Trophoblast cell (in vitro differentiated cells and primary cell): ENCODE measurements at regions not wholly inside any gene's neighbourhood (a gene's known extent, or its start where the extent isn't known, plus 50 kb on each side); places are given as distances from the start of the nearest gene placed in this dataset.
"Not testable (repeated sequence)": the region's sequence is repeated elsewhere in the genome, so short reads cannot be mapped to it uniquely, and the experiment has no call there.

ENCODE experiments used
- DNase-seq, 2 donors: peaks; one replicate each; pipeline ENCODE4 v3.0.0-alpha.2; 2016
- H2AFZ ChIP-seq: 2 replicates; pipeline ENCODE4 v1.6.1; 2013; ENCODE audit warnings: low read length, moderate library complexity, mild to moderate bottlenecking; ENCODE audit not compliant: insufficient read depth, poor library complexity
- H2AK5ac ChIP-seq: 2 replicates; pipeline ENCODE4 v1.6.1; 2013; ENCODE audit warnings: mild to moderate bottlenecking, low read length
- H2BK120ac ChIP-seq: 2 replicates; pipeline ENCODE4 v1.6.1; 2013; ENCODE audit warnings: low read length, mild to moderate bottlenecking, moderate library complexity; ENCODE audit not compliant: insufficient read depth, poor library complexity
- H2BK12ac ChIP-seq: 2 replicates; pipeline ENCODE4 v1.6.1; 2013; ENCODE audit warnings: mild to moderate bottlenecking, low read length, moderate library complexity
- H2BK5ac ChIP-seq: 2 replicates; pipeline ENCODE4 v1.6.1; 2013; ENCODE audit warnings: low read length, low read depth, moderate library complexity, mild to moderate bottlenecking; ENCODE audit not compliant: poor library complexity
- H3K14ac ChIP-seq: 2 replicates; pipeline ENCODE4 v1.6.1; 2013; ENCODE audit warnings: mild to moderate bottlenecking, low read length
- H3K18ac ChIP-seq: 2 replicates; pipeline ENCODE4 v1.6.1; 2013; ENCODE audit warnings: mild to moderate bottlenecking, low read length
- H3K23ac ChIP-seq: 2 replicates; pipeline ENCODE4 v1.6.1; 2013; ENCODE audit warnings: low read length
- H3K27ac ChIP-seq: 2 replicates; pipeline ENCODE4 v1.5.1; 2013; ENCODE audit warnings: low read depth, mild to moderate bottlenecking, inconsistent platforms, low read length, moderate library complexity
- H3K27me3 ChIP-seq: 2 replicates; pipeline ENCODE4 v1.6.1; 2013; ENCODE audit warnings: inconsistent platforms, mild to moderate bottlenecking, low read length, moderate library complexity; ENCODE audit not compliant: insufficient read depth
- H3K36me3 ChIP-seq, 2 experiments: 1 replicate in 1 of 2; 2 replicates in 1 of 2; pipeline ENCODE4 v1.6.1; 2013; ENCODE audit warnings: low read length in 2 of 2, mild to moderate bottlenecking in 2 of 2, moderate library complexity in 1 of 2; ENCODE audit not compliant: insufficient read depth in 2 of 2, control insufficient read depth in 1 of 2
- H3K4ac ChIP-seq: 2 replicates; pipeline ENCODE4 v1.6.1; 2013; ENCODE audit warnings: low read depth, mild to moderate bottlenecking, low read length, moderate library complexity
- H3K4me1 ChIP-seq, 2 experiments: 1 replicate in 1 of 2; 2 replicates in 1 of 2; pipeline ENCODE4 v1.6.1; 2013; ENCODE audit warnings: low read length in 2 of 2, mild to moderate bottlenecking in 2 of 2, moderate library complexity in 1 of 2; ENCODE audit not compliant: insufficient read depth in 2 of 2, control insufficient read depth in 1 of 2
- H3K4me2 ChIP-seq: 2 replicates; pipeline ENCODE4 v1.6.1; 2013; ENCODE audit warnings: inconsistent platforms, mild to moderate bottlenecking, low read length, moderate library complexity
- H3K4me3 ChIP-seq: 2 replicates; pipeline ENCODE4 v1.5.1; 2013; ENCODE audit warnings: mild to moderate bottlenecking, low read depth, low read length, inconsistent platforms
- H3K79me1 ChIP-seq: one replicate; pipeline ENCODE4 v1.6.1; 2013; ENCODE audit warnings: low read length
- H3K79me2 ChIP-seq: 2 replicates; pipeline ENCODE4 v1.6.1; 2013; ENCODE audit warnings: low read length, mild to moderate bottlenecking; ENCODE audit not compliant: control insufficient read depth, insufficient read depth, poor library complexity
- H3K9ac ChIP-seq: 2 replicates; pipeline ENCODE4 v1.6.1; 2013; ENCODE audit warnings: mild to moderate bottlenecking, low read length
- H3K9me3 ChIP-seq: 2 replicates; pipeline ENCODE4 v1.6.1; 2013; ENCODE audit warnings: low read depth, mild to moderate bottlenecking, control low read depth, inconsistent platforms, low read length; ENCODE audit not compliant: insufficient read depth
- H4K12ac ChIP-seq: 2 replicates; pipeline ENCODE4 v1.6.1; 2013; ENCODE audit warnings: low read depth, mild to moderate bottlenecking, low read length, moderate library complexity
- H4K8ac ChIP-seq: 2 replicates; pipeline ENCODE4 v1.6.1; 2013; ENCODE audit warnings: low read depth, mild to moderate bottlenecking, low read length, moderate library complexity
- H4K91ac ChIP-seq: one replicate; pipeline ENCODE4 v1.6.1; 2013; ENCODE audit warnings: low read depth, mild to moderate bottlenecking, low read length, moderate library complexity
- WGBS: extraction: QIAGEN DNeasy Blood & Tissue Kit; methylation state at CpG from one replicate; pipeline ENCODE4 v1.1.7; 2013; ENCODE audit warnings: missing lambda C conversion rate; ENCODE audit not compliant: insufficient read length, insufficient coverage; ENCODE audit errors: extremely low coverage; 5-methylcytosine and 5-hydroxymethylcytosine counted together

DNA sequence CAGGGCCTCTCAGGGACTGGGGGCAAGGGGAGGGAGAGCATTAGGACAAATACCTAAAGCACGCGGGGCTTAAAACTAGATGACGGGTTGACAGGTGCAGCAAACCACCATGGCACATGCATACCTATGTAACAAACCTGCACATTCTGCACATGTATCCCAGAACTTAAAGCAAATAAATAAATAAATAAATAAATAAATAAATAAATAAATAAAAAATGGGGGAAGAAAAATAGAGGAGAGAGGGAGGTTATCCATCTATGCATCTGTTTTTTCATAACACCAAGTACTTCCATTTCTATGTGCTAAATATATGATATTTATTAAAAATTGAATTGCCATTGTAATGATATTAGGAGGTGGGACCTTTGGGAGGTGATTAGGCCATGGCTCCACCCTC lies 539.5 kb downstream of the TRIML1 start:
- H3K4ac ChIP-seq, H3K36me3 ChIP-seq, H4K12ac ChIP-seq, H4K91ac ChIP-seq, H3K4me1 ChIP-seq, H2AFZ ChIP-seq, H3K23ac ChIP-seq, H3K14ac ChIP-seq, H2BK12ac ChIP-seq, H2BK5ac ChIP-seq, H3K4me3 ChIP-seq, H3K4me2 ChIP-seq, DNase-seq, H3K18ac ChIP-seq, H3K79me2 ChIP-seq, H3K27ac ChIP-seq, H4K8ac ChIP-seq, H2BK120ac ChIP-seq, H3K79me1 ChIP-seq, H3K9ac ChIP-seq, H3K27me3 ChIP-seq, H2AK5ac ChIP-seq, H3K9me3 ChIP-seq: not testable (repeated sequence)
- WGBS = no CpG with 5 or more reads among the region's 3 CpGs

DNA sequence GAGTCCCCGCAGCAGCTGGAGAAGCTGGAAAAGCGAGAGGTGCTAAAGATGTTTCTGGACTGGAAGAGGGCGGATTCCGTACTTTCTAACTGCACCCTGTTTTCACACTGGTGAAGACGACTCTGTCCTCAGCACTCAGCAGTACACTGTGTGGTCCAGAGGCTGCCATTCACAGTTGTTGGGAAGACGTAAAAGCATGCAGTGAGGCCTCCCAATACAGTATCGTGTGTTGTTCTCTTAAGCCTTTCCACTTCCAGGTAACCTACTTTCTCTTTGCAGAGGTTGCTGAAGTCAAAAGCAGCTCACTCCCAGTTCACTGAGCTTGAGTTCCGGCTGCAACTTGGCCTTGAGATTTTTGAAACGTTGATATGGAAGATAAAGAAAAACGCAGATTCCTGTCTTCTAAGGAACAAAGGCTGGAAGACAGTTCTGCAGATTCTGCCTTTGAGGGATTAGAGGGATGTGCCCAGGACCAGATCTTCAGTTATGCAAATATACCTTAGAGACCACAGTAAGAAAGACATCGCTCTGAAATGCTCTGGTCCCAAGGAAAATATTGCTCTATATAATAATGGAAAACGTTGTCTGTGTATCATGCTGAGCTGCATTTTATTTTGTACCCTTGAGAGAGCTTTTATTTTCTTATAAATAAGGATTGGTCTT lies 540.9 kb downstream of the TRIML1 start:
- H3K14ac ChIP-seq = no peak overlapping the region
- DNase-seq = no peak
- H3K4ac ChIP-seq = no peak overlapping the region
- H4K12ac ChIP-seq = no peak overlapping the region
- H3K9ac ChIP-seq = no peak overlapping the region
- no peak overlapping the region for H3K27ac ChIP-seq
- no peak overlapping the region for H2AFZ ChIP-seq
- no peak overlapping the region for H2BK5ac ChIP-seq
- no peak overlapping the region for H2AK5ac ChIP-seq
- H3K18ac ChIP-seq = no peak overlapping the region
- no peaks in the 10 kb centered on the region for H3K79me2 ChIP-seq
- no peaks in the 10 kb centered on the region for H3K79me1 ChIP-seq
- H3K4me2 ChIP-seq = no peak overlapping the region
- H3K4me3 ChIP-seq = no peak overlapping the region
- H3K27me3 ChIP-seq = no peaks in the 10 kb centered on the region
- no peak overlapping the region for H4K8ac ChIP-seq
- no peaks in the 10 kb centered on the region for H3K36me3 ChIP-seq
- H3K9me3 ChIP-seq = no peaks in the 10 kb centered on the region
- H2BK120ac ChIP-seq = no peak overlapping the region
- H3K23ac ChIP-seq = no peak overlapping the region
- no CpG with 5 or more reads among the region's 12 CpGs for WGBS
- H4K91ac ChIP-seq = no peak overlapping the region
- H3K4me1 ChIP-seq = no peaks in the 10 kb centered on the region
- H2BK12ac ChIP-seq = no peak overlapping the region

DNA sequence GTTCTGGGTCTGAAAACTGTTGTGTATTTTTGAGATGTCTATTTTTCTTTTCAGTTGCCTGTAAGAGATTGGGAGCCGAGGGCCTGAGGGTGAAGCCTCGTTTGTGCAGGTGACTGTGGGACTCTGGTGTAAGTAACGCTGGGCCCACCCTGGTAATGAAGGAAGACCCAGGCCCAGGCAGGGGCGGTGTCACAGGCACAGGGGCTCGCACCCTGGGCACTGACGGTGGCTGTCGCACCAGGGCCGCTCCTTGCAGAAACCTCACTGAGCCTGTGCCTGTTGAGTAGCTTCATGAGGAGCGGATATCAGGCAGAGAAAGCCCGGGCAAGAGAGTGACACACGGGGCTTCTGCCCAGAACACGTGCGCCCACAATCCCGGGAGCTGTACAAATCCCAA lies 541.4 kb downstream of the TRIML1 start:
- H2BK12ac ChIP-seq = no peak overlapping the region
- no peak overlapping the region for H2AK5ac ChIP-seq
- no peak overlapping the region for H4K12ac ChIP-seq
- no peaks in the 10 kb centered on the region for H3K79me1 ChIP-seq
- no peak overlapping the region for H3K4ac ChIP-seq
- H4K91ac ChIP-seq = no peak overlapping the region
- H3K79me2 ChIP-seq = no peaks in the 10 kb centered on the region
- H3K4me3 ChIP-seq = no peak overlapping the region
- no peak overlapping the region for H3K23ac ChIP-seq
- no peaks in the 10 kb centered on the region for H3K9me3 ChIP-seq
- H3K27me3 ChIP-seq = no peaks in the 10 kb centered on the region
- H3K4me2 ChIP-seq = no peak overlapping the region
- H3K9ac ChIP-seq = no peak overlapping the region
- H3K36me3 ChIP-seq = no peaks in the 10 kb centered on the region
- no peak for DNase-seq
- WGBS = no CpG with 5 or more reads among the region's 14 CpGs
- no peaks in the 10 kb centered on the region for H3K4me1 ChIP-seq
- H2AFZ ChIP-seq = no peak overlapping the region
- H3K18ac ChIP-seq = no peak overlapping the region
- no peak overlapping the region for H3K27ac ChIP-seq
- H2BK5ac ChIP-seq = no peak overlapping the region
- H2BK120ac ChIP-seq = no peak overlapping the region
- H3K14ac ChIP-seq = no peak overlapping the region
- H4K8ac ChIP-seq = no peak overlapping the region

DNA sequence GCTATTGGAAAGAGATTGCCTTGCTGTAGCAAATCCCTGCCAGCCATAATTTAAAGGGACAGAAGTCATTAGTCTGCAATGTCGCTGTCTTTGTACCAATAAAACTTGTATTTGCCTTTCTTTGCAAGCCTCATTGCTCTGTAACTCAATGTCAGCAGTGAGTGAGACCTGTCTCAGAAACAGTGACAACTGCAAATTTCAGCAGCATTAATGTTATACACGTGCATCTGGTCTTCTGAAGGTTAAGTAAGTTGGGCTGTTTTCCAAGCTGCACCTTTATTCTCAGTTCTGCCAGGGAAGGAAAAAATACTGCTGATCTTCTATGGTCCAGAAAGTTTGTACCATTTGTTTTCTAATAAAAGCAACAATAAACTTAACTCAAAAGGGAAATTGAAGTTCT lies 543.1 kb downstream of the TRIML1 start:
- Histone ChIP-seq H4K8ac (no peak overlapping the region), H3K27ac (no peak overlapping the region), H2AK5ac (no peak overlapping the region), H2BK120ac (no peak overlapping the region), H2BK5ac (no peak overlapping the region), H3K18ac (no peak overlapping the region), H3K4ac (no peak overlapping the region), H3K27me3 (no peaks in the 10 kb centered on the region), H3K36me3 (no peaks in the 10 kb centered on the region), H2AFZ (no peak overlapping the region), H4K12ac (no peak overlapping the region), H3K9ac (no peak overlapping the region), H2BK12ac (no peak overlapping the region), H3K79me1 (no peaks in the 10 kb centered on the region), H3K79me2 (no peaks in the 10 kb centered on the region), H3K9me3 (no peaks in the 10 kb centered on the region), H3K4me3 (no peak overlapping the region), H3K4me1 (no peaks in the 10 kb centered on the region), H3K4me2 (no peak overlapping the region), H3K23ac (no peak overlapping the region), H4K91ac (no peak overlapping the region), H3K14ac (no peak overlapping the region)
- DNase-seq = no peak
- no CpG with 5 or more reads among the region's 2 CpGs for WGBS
